Dermis blood vessel endothelial cell (primary cell): ENCODE measurements at regions not wholly inside any gene's neighbourhood (a gene's known extent, or its start where the extent isn't known, plus 50 kb on each side); places are given as distances from the start of the nearest gene placed in this dataset.
"Not testable (repeated sequence)": the region's sequence is repeated elsewhere in the genome, so short reads cannot be mapped to it uniquely, and the experiment has no call there.

ENCODE experiments used
- DNase-seq: peaks from one replicate; pipeline ENCODE4 v3.0.0; 2010

- DNase-seq = no peak
Observed at GRCh38 chr22:27239520-27239919, 562.0 kb downstream of the MN1 start.

GRCh38 chr22:27240298-27241075, 561.1 kb downstream of the MN1 start:
- peak; percentile 42 for DNase-seq

- peak; percentile 40 for DNase-seq
Observed at GRCh38 chr22:27241430-27242321, 559.9 kb downstream of the MN1 start.

GRCh38 chr22:27242474-27242873, 559.1 kb downstream of the MN1 start:
- DNase-seq = no peak

- no peak for DNase-seq
Observed at GRCh38 chr22:27242917-27243589, 558.5 kb downstream of the MN1 start.

- DNase-seq = no peak
Observed at GRCh38 chr22:27244328-27244727, 557.2 kb downstream of the MN1 start.

- no peak for DNase-seq
Observed at GRCh38 chr22:27245056-27245455, 556.5 kb downstream of the MN1 start.

GRCh38 chr22:27246558-27246957, 555.0 kb downstream of the MN1 start:
- no peak for DNase-seq

- DNase-seq = peak; percentile 47
Observed at GRCh38 chr22:27247701-27248434, 553.7 kb downstream of the MN1 start.

GRCh38 chr22:27250418-27250817, 551.1 kb downstream of the MN1 start:
- DNase-seq = no peak

GRCh38 chr22:27250886-27251285, 550.7 kb downstream of the MN1 start:
- no peak for DNase-seq

GRCh38 chr22:27251563-27251962, 550.0 kb downstream of the MN1 start:
- DNase-seq = no peak

GRCh38 chr22:27252282-27253049, 549.1 kb downstream of the MN1 start:
- DNase-seq = peak; percentile 8

- DNase-seq = no peak
Observed at GRCh38 chr22:27253108-27253902, 548.3 kb downstream of the MN1 start.

GRCh38 chr22:27254063-27254462, 547.5 kb downstream of the MN1 start:
- not testable (repeated sequence) for DNase-seq

- DNase-seq = no peak
Observed at GRCh38 chr22:27255580-27255979, 546.0 kb downstream of the MN1 start.

- DNase-seq = no peak
Observed at GRCh38 chr22:27257987-27258386, 543.6 kb downstream of the MN1 start.

- no peak for DNase-seq
Observed at GRCh38 chr22:27258616-27259172, 542.9 kb downstream of the MN1 start.

GRCh38 chr22:27259433-27259832, 542.1 kb downstream of the MN1 start:
- DNase-seq = no peak

GRCh38 chr22:27260087-27260698, 541.4 kb downstream of the MN1 start:
- DNase-seq = no peak
